Lung (tissue), 11 donors: ENCODE measurements at regions not wholly inside any gene's neighbourhood (a gene's known extent, or its start where the extent isn't known, plus 50 kb on each side); places are given as distances from the start of the nearest gene placed in this dataset.
"Not testable (repeated sequence)": the region's sequence is repeated elsewhere in the genome, so short reads cannot be mapped to it uniquely, and the experiment has no call there.

Experiments used
- ATAC-seq: fragments of 200-7000 bp; cut with Tn5 transposase; one replicate; pipeline ENCODE4 v1.9.1; 2020; ENCODE audit warnings: moderate number of reproducible peaks; ENCODE audit not compliant: insufficient read depth, low FRiP score
- DNase-seq, 3 donors: peaks; one replicate each; pipeline ENCODE4 v3.0.0-alpha.2; 2013 to 2017
- H3K27ac ChIP-seq, 2 donors: one replicate each; pipeline ENCODE4 v1.5.1; 2013; ENCODE audit warnings: mild to moderate bottlenecking in 2 of 2, moderate library complexity in 2 of 2, control low read depth in 1 of 2, inconsistent platforms in 1 of 2, low read depth in 1 of 2, low read length in 1 of 2
- H3K27me3 ChIP-seq, 3 donors: one replicate each; pipeline ENCODE4 v1.5.1; 2013; ENCODE audit warnings: low read length in 2 of 3; ENCODE audit not compliant: control insufficient read depth in 3 of 3, insufficient read depth in 3 of 3
- H3K36me3 ChIP-seq, 4 donors: one replicate each; pipeline ENCODE4 v1.5.1; 2013; ENCODE audit warnings: low read length in 4 of 4, mild to moderate bottlenecking in 1 of 4, moderate library complexity in 1 of 4; ENCODE audit not compliant: control insufficient read depth in 4 of 4, insufficient read depth in 4 of 4
- H3K4me1 ChIP-seq, 5 donors: one replicate each; pipeline ENCODE4 v1.5.1; 2013; ENCODE audit warnings: low read length in 5 of 5, mild to moderate bottlenecking in 2 of 5, moderate library complexity in 1 of 5; ENCODE audit not compliant: control insufficient read depth in 5 of 5, insufficient read depth in 5 of 5
- H3K4me3 ChIP-seq: one replicate; pipeline ENCODE4 v1.5.1; 2013; ENCODE audit warnings: mild to moderate bottlenecking, control low read depth, moderate library complexity
- H3K9ac ChIP-seq, 2 donors: one replicate each; pipeline ENCODE4 v1.5.1; 2013; ENCODE audit warnings: low read length in 2 of 2, control low read depth in 1 of 2; ENCODE audit not compliant: insufficient read depth in 1 of 2
- H3K9me3 ChIP-seq, 4 donors: one replicate each; pipeline ENCODE4 v1.5.1; 2013; ENCODE audit warnings: low read length in 3 of 4, mild to moderate bottlenecking in 1 of 4, moderate library complexity in 1 of 4; ENCODE audit not compliant: control insufficient read depth in 4 of 4, insufficient read depth in 3 of 4
- WGBS, 2 donors: extraction: QIAGEN DNeasy Blood & Tissue Kit; methylation state at CpG; one replicate each; pipeline ENCODE4 v1.1.7; 2013; 5-methylcytosine and 5-hydroxymethylcytosine counted together
- TF ChIP-seq, protein P1 (sequence below): IDR thresholded peaks from 2 replicates; pipeline ENCODE4 v1.5.1; 2012; ENCODE audit warnings: mild to moderate bottlenecking; ENCODE audit errors: control extremely low read depth, extremely low read depth
- donor health status: control.
- donor health status: control.
- donor health status: Bipolar disorder and iron deficiency.
- donor health status: healthy.
- donor health status: DM: yes; HTN: yes; CAD: no.

DNA sequence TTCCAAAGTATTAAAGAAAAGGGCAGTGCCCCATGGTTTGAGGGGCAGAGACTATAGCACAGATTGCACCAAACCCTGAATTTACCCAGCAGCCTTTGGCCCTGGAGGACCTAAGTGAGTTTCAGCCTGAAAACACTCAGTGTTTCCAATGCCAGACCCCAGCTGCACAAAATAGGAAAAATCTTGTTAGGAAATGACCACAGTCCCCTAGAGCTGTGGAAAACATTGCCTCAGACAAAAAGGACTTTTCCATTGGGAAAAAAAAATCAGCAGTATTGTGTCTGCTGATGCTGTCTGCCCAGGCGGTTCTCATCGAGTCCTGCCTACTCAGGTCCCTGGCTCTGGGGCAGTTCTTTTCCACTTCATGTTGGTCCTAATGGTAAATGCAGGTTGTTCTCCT lies 121.7 kb upstream of the DLG1 start:
- Histone ChIP-seq H3K4me1 (no peaks in the 10 kb centered on the region), H3K27me3 (no peaks in the 10 kb centered on the region), H3K4me3 (no peak overlapping the region), H3K9ac (no peak overlapping the region), H3K27ac (no peak overlapping the region), H3K36me3 (no peaks in the 10 kb centered on the region), H3K9me3 (no peaks in the 10 kb centered on the region)
- DNase-seq: peak in 2 of 3 donors; percentile 26 to 53
- 84 to 88% methylated on average over 2 of the region's 2 CpGs for WGBS, 2 donors
- TF ChIP-seq, protein P1, sequence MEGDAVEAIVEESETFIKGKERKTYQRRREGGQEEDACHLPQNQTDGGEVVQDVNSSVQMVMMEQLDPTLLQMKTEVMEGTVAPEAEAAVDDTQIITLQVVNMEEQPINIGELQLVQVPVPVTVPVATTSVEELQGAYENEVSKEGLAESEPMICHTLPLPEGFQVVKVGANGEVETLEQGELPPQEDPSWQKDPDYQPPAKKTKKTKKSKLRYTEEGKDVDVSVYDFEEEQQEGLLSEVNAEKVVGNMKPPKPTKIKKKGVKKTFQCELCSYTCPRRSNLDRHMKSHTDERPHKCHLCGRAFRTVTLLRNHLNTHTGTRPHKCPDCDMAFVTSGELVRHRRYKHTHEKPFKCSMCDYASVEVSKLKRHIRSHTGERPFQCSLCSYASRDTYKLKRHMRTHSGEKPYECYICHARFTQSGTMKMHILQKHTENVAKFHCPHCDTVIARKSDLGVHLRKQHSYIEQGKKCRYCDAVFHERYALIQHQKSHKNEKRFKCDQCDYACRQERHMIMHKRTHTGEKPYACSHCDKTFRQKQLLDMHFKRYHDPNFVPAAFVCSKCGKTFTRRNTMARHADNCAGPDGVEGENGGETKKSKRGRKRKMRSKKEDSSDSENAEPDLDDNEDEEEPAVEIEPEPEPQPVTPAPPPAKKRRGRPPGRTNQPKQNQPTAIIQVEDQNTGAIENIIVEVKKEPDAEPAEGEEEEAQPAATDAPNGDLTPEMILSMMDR: no peak
- no peak for ATAC-seq

DNA sequence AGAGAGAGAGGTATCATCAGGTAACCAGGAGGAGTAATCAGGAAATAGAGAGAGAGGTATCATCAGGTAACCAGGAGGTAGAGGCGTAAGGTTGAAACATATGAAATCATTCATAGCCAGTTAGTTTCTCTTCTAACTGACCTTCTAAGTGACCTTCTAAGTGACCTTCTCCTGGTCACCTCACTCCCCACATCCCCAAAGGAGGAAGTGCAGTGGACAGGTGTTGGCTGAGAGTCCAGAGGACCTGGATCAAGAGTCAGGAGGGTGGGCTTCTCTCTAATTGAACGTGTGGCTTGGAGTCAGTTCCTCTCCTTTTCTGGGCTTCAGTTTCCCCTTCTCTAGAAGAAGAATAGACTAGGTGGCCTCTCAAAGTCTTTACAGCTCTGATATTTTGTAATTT lies 121.3 kb upstream of the DLG1 start:
- no peaks in the 10 kb centered on the region for H3K27me3 ChIP-seq
- H3K4me1 ChIP-seq: no peaks in the 10 kb centered on the region
- H3K9ac ChIP-seq: no peak overlapping the region
- H3K4me3 ChIP-seq: no peak overlapping the region
- 67 to 76% methylated on average over 2 of the region's 2 CpGs for WGBS, 2 donors
- H3K9me3 ChIP-seq: no peaks in the 10 kb centered on the region
- DNase-seq (no peak), ATAC-seq (no peak)
- TF ChIP-seq, protein P1: no peak
- H3K27ac ChIP-seq: no peak overlapping the region
- no peaks in the 10 kb centered on the region for H3K36me3 ChIP-seq

DNA sequence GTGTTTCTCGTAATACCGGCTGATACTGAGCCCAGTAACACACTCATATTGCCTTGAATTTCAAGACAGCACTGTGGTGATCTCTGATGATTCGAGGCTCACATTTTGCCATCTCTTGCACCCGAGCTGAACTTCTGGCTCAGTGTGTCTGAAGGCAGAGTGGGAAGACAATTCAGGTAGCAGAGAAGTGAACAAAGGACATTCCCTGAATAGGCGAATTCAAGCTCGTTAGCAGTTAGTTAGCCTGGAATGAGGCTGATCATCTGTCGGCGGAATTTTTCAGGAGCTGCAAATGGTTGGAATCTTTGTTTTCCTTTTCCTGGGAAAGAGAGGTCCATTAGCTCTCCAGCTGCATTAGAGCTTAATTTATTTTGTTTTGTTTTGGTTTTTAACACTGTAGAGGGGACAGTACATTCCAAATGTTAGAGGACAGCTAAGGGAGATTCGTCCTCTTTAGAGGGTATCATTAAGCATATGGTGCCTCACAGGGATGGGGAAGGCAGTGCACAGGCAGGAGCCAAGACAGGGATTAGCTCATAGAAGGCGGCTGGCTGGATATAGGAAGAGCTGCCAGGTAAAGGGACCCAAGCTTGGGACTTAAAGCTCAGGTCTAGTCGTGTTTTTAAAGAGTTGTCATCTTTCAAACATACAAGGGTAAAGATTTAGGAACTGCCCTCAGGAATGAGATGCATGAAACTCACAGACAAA lies 119.7 kb upstream of the DLG1 start:
- ATAC-seq (no peak), DNase-seq (no peak)
- Histone ChIP-seq H3K36me3 (no peaks in the 10 kb centered on the region), H3K27ac (no peak overlapping the region), H3K4me3 (no peak overlapping the region), H3K27me3 (no peaks in the 10 kb centered on the region), H3K9me3 (no peaks in the 10 kb centered on the region), H3K9ac (no peak overlapping the region), H3K4me1 (no peaks in the 10 kb centered on the region)
- 67 to 70% methylated on average over 11 of the region's 11 CpGs for WGBS, 2 donors
- TF ChIP-seq, protein P1: no peak

DNA sequence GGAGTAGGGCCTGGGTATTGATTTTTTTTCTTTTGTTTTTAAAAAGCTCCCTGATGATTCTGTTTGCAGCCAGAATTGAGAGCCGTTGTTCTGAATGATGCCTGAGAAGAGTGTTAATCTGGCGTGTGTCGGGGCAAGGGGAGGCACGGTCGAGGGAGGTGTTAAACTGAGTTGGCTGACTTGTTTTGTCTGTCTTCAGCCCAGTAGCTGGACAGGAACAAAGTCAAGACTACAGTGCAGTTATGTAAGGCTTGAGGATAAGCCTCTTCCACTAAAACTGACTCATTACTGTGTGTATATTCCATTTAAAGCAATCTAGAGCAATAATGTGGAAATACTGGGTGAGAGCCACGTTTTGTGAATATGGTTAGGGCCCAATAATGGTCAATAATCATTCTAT lies 119.0 kb upstream of the DLG1 start:
- no peak overlapping the region for H3K9ac ChIP-seq
- TF ChIP-seq, protein P1: no peak
- H3K4me1 ChIP-seq: no peaks in the 10 kb centered on the region
- ATAC-seq: no peak
- H3K36me3 ChIP-seq: no peaks in the 10 kb centered on the region
- no peak for DNase-seq
- no peak overlapping the region for H3K4me3 ChIP-seq
- no peaks in the 10 kb centered on the region for H3K9me3 ChIP-seq
- no peaks in the 10 kb centered on the region for H3K27me3 ChIP-seq
- no peak overlapping the region for H3K27ac ChIP-seq
- 60 to 69% methylated on average over 6 of the region's 6 CpGs for WGBS, 2 donors

DNA sequence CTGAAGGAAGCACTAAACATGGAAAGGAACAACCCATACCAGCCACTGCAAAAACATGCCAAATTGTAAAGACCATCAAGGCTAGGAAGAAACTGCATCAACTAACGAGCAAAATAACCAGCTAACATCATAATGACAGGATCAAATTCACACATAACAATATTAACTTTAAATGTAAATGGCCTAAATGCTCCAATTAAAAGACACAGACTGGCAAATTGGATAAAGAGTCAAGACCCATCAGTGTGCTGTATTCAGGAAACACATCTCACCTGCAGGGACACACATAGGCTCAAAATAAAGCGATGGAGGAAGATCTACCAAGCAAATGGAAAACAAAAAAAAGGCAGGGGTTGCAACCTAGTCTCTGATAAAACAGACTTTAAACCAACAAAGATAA lies 113.5 kb upstream of the DLG1 start:
- not testable (repeated sequence) for H3K36me3 ChIP-seq, H3K27me3 ChIP-seq, H3K9ac ChIP-seq, H3K4me3 ChIP-seq, H3K4me1 ChIP-seq, H3K9me3 ChIP-seq, ATAC-seq, DNase-seq, H3K27ac ChIP-seq
- WGBS, 2 donors: 94 to 100% methylated on average over 1 to 2 of the region's 2 CpGs
